ENCODE measurements at regions not wholly inside any gene's neighbourhood (a gene's known extent, or its start where the extent isn't known, plus 50 kb on each side); places are given as distances from the start of the nearest gene placed in this dataset.
"Not testable (repeated sequence)": the region's sequence is repeated elsewhere in the genome, so short reads cannot be mapped to it uniquely, and the experiment has no call there.

DNA sequence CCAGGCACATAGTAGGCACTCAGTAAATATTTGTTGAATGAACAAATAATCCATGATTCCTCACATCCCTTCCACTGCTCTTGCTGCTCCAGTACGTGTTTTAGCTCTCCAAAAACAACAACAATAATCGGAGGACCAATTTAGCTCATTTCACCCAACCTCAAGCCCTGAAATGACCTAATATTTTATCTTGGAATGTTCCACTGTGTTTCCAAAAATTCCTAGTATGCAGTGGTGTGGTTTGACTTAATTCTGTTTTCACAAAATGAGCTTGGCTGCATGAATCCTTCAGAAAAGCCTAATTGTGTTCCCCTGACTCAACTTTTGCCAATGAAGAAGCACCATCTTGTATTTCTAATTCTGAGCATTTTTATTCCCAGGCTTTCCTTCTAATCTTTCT is 168.0 kb upstream of the PHACTR1 start:
- peak; percentile 71 for DNase-seq (ENCODE audit: low read depth)

DNA sequence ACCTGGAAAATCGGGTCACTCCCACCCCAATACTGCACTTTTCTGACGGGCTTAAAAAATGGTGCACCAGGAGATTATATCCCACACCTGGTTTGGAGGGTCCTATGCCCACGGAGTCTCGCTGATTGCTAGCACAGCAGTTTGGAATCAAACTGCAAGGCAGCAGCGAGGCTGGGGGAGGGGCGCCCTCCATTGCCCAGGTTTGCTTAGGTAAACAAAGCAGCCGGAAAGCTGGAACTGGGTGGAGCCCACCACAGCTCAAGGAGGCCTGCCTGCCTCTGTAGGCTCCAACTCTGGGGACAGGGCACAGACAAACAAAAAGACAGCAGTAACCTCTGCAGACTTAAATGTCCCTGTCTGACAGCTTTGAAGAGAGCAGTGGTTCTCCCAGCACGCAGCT is 167.1 kb upstream of the PHACTR1 start:
- not testable (repeated sequence) for DNase-seq (ENCODE audit: low read depth)

DNA sequence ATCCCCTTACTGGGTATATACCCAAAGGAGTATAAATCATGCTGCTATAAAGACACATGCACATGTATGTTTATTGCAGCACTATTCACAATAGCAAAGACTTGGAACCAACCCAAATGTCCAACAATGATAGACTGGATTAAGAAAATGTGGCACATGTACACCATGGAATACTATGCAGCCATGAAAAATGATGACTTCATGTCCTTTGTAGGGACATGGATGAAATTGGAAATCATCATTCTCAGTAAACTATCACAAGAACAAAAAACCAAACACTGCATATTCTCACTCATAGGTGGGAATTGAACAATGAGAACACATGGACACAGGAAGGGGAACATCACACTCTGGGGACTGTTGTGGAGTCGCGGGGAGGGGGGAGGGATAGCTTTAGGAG is 161.7 kb upstream of the PHACTR1 start:
- DNase-seq (ENCODE audit: low read depth): not testable (repeated sequence)

DNA sequence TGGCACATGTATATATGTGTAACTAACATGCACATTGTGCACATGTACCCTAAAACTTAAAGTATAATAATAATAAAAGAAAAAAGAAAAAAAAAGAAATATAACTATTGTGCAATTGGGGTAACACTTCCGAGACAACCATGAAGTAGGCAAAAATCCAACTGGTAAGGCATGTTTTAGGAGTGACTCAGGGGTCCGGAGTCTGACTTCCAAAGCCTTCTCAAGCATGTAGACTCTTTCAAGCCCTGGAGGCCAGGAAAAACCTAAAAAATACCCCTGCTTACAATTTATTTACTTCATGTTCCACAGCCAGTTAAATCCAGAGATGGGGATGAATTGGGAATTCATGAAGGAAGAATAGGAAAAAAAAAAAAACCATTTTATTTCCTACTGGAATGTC is 161.3 kb upstream of the PHACTR1 start:
- no peak for DNase-seq (ENCODE audit: low read depth)

DNA sequence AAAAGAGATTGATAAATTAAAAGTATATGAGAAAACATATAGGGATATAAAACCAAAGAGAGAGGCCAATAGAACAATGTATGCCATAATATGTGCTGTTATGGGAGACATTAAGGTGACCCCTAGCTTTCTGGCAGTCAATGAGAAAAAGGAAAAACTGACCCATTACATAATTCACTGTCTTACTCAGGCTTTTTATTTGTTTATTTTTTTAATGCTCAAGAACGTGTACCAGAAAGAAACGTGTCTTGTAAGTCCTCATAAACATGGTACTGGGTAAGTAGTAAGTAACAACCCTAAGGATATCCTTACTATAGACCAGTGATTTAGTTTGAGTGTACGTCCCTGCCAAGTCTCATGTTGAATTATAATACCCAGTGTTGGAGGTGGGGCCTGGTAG is 160.8 kb upstream of the PHACTR1 start:
- no peak for DNase-seq (ENCODE audit: low read depth)

DNA sequence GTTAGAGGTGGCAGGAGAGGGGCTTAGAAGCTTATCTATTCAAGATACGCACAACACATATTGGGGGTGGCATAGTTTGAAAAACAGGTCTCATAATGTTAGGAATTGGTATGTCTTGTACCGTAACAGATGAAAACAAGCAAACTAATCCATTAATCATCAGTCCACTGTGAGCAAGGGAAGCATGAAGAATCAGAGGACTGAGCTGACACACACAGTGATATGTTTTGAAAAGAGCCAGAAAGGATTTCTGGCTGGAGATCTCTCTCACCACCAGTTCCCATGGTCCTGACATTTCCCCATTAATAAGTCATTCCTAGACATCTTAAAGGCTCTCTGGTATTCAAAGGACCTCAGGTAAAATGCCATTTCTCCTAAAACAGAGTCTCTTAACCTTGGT is 158.8 kb upstream of the PHACTR1 start:
- no peak for DNase-seq (ENCODE audit: low read depth)

DNA sequence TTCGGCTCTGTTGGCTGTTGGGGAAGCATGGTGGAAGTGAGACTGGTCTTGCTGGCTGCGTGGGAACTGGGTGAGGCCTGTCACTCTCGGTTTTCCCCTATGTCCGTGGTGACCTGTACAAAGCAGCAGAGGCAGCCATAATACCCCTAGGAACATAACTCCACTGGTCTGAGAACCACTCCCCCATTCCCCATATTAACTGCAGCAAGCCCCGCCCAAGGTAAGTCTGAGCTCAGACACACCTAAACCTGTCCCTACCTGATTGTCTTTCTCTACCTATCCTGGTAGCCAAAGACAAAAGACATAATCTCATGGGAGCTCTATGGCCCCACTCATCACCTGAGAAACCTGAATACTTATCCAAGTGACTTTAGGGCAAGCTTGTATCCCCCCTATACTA is 156.3 kb upstream of the PHACTR1 start:
- DNase-seq (ENCODE audit: low read depth): no peak

DNA sequence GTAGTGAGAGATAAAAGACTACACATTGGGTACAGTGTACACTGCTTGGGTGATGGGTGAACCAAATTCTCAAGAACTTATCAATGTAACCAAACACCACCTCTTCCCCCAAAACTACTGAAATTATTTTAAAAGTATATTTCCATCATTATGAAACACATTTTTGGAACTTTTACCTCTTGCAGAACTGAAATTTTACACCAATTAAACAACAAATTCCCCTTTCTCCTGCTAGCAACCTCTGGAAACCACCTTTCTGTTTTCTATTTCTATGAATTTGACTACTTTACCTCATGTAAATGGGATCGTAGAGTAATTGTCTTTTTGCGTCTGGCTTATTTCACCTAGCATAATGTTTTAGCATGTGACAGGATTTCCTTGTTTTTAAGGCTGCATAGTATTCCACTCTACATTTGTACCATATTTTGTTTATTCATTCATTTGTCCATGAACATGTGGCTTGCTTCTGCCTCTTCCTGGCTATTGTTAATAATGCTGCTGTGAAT is 149.9 kb upstream of the PHACTR1 start:
- no peak for DNase-seq (ENCODE audit: low read depth)

DNA sequence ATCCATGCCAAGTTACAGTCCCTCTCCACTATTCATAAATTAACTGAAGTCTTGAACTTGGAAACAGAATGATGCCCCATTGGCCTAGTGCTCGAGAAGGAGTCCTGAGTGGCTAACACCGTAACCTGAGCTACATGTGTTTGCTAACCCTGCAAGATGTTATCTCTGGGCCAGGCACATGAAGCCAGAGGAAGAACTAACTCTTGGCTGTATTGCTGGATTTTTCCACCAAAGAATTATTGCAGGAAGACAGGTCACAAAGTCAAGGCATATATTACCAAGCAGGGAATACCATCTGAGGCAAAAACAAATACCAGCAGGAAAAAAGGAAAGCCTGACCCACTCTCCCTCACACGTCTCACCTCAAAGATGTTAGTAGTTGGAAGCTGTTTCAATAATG is 148.9 kb upstream of the PHACTR1 start:
- DNase-seq (ENCODE audit: low read depth): no peak

DNA sequence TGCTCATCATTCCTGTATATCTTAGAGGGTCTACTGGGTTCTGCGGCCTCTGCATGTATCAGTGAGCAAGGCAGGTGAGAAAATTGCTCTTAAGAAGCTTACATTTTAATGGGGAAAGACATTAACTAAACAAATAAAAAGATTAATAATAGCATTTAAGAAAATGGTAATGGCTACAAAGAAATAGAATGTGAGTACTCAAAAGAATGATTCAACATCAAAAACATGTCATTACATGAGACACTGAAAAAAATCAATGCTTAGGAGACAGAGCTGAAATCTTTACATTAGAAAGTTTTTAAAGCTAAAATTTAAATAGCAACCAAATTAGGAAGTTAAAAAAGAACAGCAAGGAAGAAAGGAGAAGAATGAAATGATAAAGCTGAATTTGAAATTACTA is 146.9 kb upstream of the PHACTR1 start:
- no peak for DNase-seq (ENCODE audit: low read depth)

DNA sequence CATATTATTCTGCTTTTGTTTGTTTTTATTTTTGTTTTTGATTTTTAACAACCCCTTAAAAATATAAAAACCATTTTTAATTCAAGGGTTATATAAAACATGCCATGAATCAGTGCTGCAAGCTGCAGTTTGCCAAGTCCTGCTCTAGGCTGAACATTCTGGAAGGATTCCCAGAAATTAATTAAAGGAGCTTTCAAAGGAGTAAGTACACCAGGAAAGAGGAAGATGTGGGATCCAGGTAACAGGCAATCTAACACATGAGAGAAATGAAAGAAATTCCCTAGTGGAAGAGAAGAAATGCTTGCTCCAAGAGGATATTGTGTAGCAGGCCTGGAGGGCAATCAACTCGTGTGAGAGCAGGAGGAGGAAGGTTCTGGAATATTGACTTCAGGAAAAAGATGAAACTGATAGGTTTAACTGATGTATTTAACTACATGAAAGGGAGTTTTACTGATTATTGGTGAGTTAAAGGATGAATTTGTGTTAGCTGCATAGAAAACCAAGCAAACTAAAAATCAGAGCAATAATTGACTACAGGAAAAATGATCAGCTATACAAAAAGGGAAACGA is 146.0 kb upstream of the PHACTR1 start:
- no peak for DNase-seq (ENCODE audit: low read depth)

DNA sequence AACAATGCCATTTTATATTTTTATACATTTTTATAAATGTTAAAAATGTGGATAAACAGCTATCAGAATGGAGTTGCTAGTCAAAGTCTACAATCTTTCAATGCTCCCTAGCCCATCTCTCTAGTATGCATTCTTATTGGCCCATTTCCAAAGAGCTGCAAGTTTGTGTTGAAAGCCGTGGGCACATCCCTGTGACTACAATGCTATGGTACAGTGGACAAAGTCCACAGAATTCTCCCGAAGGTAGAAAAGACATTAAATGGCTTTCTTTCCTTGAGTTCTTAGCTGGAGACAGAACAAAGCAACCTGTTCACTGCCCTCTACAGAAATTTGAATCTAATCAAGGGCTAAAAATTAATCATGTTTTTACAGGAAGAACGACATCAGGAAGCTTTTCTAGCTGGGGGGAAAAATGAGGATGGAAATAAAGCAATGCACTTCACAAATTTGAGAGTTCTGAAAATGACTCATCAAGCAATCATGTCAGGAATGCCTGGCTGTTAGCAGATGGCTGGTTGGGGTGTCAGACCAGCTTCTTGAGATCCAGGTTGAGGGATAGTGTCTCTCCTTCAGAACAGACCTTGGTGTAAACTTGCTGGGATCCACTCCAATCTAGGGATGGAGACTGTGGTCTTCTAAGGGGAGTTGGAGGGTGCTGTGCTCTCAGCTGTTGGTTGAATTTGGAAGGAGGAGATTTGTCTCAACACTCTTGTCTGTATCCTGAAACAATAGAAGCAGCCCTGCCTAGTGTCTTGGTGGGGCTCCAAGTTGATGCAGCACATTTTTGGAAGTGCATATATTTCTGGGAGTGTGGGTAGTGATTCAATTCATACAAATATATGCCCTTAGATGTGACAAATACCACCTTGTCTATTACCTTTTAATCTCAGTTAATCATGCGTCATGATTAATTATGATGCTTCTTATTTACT is 143.4 kb upstream of the PHACTR1 start:
- DNase-seq (ENCODE audit: low read depth): no peak

DNA sequence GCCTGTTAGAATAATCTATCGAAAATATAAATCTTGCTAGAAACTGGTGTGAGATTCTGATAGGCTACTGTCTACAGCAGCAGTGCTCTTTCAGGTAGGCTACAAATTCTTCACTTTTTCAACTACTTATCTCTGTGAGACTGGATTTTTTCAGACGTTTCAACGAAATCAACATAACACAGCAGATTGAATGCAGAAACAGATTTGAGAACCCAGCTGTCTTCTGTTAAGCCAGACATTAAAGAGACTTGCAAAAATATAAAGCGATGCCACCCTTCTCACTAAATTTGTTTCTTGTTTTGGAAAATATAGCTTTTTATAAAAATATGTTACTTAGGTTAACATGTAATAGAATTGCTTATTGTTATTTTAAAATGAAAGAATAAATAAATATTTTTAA is 140.6 kb upstream of the PHACTR1 start:
- no peak for DNase-seq (ENCODE audit: low read depth)

DNA sequence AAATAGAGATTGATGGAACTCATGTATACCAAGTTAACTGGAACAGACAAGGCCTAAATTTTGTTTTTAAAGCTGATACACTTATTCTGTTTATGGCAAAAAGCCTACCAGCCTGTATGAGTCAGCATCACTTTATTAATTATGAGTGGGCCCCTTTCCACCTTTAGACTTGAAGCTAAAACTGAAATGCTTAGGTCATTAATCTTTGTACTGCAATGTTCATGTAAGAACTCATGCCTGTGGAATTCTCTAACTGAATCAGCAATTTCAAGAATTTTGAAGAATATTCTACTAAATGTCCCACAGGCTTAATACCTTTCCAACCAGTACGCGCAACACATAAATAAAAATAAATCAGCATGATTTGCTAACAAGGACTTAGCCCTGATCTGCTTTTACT is 140.2 kb upstream of the PHACTR1 start:
- no peak for DNase-seq (ENCODE audit: low read depth)

DNA sequence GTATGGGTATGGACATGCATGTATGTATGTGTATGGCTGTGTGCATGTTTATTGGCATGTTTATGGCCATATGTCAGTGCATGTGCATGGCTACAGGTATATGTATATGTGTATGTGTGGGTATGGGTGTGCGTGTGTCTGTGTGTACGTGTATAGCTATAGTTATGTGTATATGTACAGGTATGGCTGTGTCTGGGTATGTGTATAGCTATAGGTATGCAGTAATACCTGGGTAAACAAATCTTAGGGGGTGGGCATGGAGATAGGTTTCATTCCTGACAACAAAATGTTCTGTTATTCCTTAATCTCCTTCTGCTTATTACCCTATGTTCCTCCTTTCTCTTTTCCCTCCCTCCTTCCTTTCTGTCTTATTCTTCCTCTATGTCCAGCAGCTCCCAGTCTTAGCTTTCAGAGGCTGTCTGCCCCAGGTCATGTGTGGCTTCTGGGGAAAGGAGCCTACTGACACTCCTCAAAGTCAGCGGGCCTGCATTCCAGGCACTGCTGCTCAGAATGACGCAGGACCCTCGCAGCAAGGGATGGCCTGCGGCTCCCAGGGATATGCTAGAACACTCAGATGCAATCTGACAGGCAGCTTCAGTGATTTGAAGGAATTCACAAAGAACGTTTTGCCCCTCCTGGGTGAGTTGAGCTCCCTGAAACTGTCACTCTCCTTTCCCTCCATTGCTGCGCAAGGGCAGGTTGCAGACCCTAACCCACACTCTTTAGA is 139.3 kb upstream of the PHACTR1 start:
- no peak for DNase-seq (ENCODE audit: low read depth)

DNA sequence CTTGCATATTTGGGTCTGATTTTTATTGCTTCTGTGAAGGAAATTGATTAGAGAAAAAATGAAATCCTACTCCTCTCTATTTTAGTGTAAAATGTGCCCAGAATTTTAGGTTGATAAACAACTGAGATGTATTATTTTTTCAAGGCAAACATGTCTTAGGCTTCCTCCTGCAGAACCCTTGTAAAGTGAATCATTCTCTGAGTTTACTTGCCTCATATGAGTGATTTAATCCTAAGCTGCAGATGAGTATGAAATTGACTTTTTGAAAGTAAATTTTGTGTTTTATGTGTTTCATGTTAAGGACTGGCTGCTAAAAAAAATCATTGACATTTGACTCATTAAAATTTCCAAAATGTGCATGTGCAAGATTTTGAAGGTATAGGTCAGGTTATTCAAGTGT is 138.5 kb upstream of the PHACTR1 start:
- no peak for DNase-seq (ENCODE audit: low read depth)

DNA sequence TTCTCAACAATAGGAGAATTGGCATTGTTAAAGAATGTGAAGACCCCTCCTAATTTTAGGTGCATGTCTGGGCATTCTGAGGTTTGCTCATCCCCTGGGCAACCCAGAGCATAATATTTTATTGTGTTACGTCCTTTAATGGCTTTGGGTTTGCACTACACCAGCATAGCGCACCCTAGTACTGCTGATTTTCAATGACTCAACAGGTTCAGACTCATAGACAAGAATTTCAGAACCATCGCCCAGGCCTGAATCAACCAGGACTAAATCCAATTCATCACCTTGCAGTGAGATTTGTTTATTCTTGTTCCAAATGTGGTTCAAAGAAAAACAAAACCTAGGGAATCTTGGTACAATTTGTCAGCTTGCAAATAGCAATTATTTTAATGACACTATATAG is 137.8 kb upstream of the PHACTR1 start:
- no peak for DNase-seq (ENCODE audit: low read depth)

DNA sequence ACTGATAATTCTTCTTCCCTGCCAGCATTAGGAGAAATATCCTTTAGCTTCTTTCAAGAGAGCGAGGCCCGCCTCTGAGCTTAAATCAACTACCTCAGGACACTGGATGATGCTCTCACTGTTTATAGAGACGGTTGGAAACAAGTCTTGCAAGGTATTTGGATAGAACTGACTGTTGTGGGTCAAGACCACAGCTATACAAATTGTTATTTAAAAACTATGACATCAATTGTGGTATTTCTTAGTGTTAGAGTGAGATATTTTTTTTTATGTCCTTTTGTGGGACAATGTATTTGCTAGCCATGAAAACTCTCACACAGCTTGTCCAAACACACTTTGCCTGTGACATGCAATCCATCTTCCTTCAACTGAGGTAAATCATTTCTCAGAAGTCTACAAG is 136.3 kb upstream of the PHACTR1 start:
- no peak for DNase-seq (ENCODE audit: low read depth)

DNA sequence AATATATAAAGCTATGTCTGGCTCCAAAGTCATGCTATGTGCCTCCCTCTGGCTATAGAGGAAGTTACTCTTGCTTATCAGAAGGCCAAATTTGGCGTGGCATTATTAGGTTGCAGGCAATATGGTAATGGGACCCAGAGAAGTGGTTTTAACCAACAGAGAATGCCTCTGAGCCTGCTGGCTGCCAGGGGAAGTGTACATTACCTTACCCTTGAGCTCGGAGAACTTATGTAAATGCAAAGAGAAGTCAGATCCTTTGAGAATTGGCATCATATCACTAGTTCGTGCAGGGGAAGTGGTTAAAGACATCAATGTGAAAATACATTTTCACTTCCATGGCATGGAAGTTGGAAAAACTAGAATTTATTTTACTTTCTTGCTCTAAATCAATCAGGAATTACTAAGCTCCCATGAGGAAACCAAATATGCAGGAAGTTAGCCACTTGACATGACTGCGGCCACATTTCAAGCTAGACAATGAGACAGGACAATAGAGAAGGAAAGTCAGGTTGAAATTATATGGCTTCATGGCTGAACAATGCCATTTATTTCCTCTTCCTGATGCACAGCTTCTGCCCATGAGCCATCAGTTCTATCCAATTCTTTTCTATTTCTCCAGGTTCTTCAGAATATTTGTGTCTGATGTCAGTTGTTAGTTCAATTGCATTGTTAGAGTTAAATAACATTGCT is 134.0 kb upstream of the PHACTR1 start:
- no peak for DNase-seq (ENCODE audit: low read depth)

DNA sequence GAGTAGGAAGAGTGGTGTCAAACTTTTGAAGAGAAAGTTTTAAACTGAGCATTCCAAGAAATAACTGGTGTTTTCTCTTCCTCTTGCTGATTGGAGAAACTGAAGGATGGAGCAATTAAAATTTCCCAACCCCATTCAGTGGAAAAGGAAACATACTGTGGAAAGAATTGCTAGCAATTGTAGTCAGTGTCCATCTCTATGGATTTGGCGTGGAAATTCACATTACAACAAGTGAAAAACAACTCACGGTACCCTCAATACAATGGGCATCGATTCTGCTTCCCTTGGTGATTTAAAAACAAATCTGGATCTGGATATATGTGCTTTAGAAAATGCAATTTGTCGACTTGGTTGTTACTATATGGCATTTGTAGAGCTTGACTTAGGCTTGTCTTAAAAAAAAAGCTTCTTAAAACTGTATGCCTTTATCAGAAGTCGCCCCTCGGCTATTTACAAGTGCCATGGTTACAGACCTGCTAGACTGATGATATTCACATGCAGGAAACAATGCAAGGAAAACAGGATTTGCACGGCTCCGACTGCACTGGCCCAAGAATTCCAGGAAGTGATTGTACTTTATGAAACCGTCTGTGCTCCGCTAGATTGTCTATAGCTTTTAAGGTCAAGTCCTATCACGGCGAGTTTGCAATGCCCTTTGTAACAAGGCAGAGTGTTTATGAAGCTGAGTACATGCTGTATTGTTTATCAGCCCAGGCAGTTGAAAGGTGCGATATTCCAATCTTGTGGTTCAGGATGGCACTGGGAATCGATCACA is 131.7 kb upstream of the PHACTR1 start:
- no peak for DNase-seq (ENCODE audit: low read depth)

DNA sequence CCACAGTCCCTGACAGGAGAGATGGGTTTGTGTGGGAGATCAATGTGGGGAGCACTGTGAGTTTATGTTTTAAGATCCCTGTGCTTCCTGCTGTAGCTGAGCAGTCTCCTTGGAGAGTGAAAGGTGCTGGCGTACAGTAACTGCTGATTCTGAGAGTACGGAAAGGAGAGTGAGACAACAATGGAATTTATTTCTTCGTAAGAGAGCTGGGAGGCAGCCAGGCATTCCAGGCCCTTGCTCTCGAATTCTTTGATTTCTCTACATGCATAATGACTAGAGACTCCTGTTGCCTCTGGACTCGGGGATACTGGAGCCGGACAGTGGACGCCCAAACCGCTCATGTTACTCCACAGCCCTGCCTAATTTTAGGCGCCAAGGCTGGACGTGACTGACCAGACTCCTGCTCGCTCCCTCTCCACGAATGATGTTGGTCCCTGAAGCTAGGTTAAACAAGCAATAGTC is 131.0 kb upstream of the PHACTR1 start:
- no peak for DNase-seq (ENCODE audit: low read depth)

All from non-pigmented ciliary epithelial cell (primary cell).